Thymus (tissue), 11 donors: ENCODE measurements at regions not wholly inside any gene's neighbourhood (a gene's known extent, or its start where the extent isn't known, plus 50 kb on each side); places are given as distances from the start of the nearest gene placed in this dataset.

ENCODE experiments used
- DNase-seq, 9 donors: peaks; one replicate each; pipeline ENCODE4 v3.0.0-alpha.2; 2013; ENCODE audit warnings: low spot score in 9 of 9, low read depth in 6 of 9, missing footprints in 1 of 9
- H3K27ac ChIP-seq, 2 donors: one replicate each; pipeline ENCODE4 v1.5.1; 2013; ENCODE audit warnings: control low read depth in 1 of 2, low read depth in 1 of 2, low read length in 1 of 2, mild to moderate bottlenecking in 1 of 2, moderate library complexity in 1 of 2
- H3K27me3 ChIP-seq, 2 donors: one replicate each; pipeline ENCODE4 v1.5.1; 2013; ENCODE audit warnings: low read length in 1 of 2; ENCODE audit not compliant: control insufficient read depth in 2 of 2, insufficient read depth in 1 of 2
- H3K36me3 ChIP-seq, 2 donors: one replicate each; pipeline ENCODE4 v1.5.1; 2013; ENCODE audit warnings: low read length in 1 of 2, mild to moderate bottlenecking in 1 of 2, moderate library complexity in 1 of 2; ENCODE audit not compliant: control insufficient read depth in 2 of 2, insufficient read depth in 2 of 2
- H3K4me1 ChIP-seq, 2 donors: one replicate each; pipeline ENCODE4 v1.5.1; 2013; ENCODE audit warnings: low read length in 2 of 2; ENCODE audit not compliant: control insufficient read depth in 2 of 2, insufficient read depth in 2 of 2
- H3K4me3 ChIP-seq, 2 donors: one replicate each; pipeline ENCODE4 v1.5.1; 2013; ENCODE audit warnings: low read length in 2 of 2, control low read depth in 1 of 2, mild to moderate bottlenecking in 1 of 2
- H3K9me3 ChIP-seq, 2 donors: one replicate each; pipeline ENCODE4 v1.5.1; 2013; ENCODE audit warnings: low read length in 1 of 2, mild to moderate bottlenecking in 1 of 2; ENCODE audit not compliant: control insufficient read depth in 2 of 2, insufficient read depth in 1 of 2
- WGBS: extraction: QIAGEN DNeasy Blood & Tissue Kit; methylation state at CpG from one replicate; pipeline ENCODE4 v1.1.7; 2013; 5-methylcytosine and 5-hydroxymethylcytosine counted together
- donor health status: healthy.

GRCh38 chr9:82582693-82583092 lies 480.2 kb downstream of the RASEF start:
- H3K4me3 ChIP-seq, result no peak overlapping the region
- no peaks in the 10 kb centered on the region for H3K27me3 ChIP-seq
- DNase-seq, result peak in 1 of 9 donors; percentile 29
- no peak overlapping the region for H3K27ac ChIP-seq
- H3K4me1 ChIP-seq, result no peaks in the 10 kb centered on the region
- 27% methylated on average over 1 of the region's 1 CpG for WGBS
- no peaks in the 10 kb centered on the region for H3K9me3 ChIP-seq
- no peaks in the 10 kb centered on the region for H3K36me3 ChIP-seq

- Histone ChIP-seq H3K27ac (no peak overlapping the region), H3K27me3 (no peaks in the 10 kb centered on the region), H3K36me3 (no peaks in the 10 kb centered on the region), H3K4me3 (no peak overlapping the region), H3K9me3 (no peaks in the 10 kb centered on the region), H3K4me1 (no peaks in the 10 kb centered on the region)
- 92% methylated on average over 7 of the region's 7 CpGs for WGBS
- no peak for DNase-seq
These were observed 479.4 kb downstream of the RASEF start for GRCh38 chr9:82583524-82583923.

- Histone ChIP-seq H3K4me3 (no peak overlapping the region), H3K9me3 (no peaks in the 10 kb centered on the region), H3K36me3 (no peaks in the 10 kb centered on the region), H3K4me1 (no peaks in the 10 kb centered on the region), H3K27me3 (no peaks in the 10 kb centered on the region), H3K27ac (no peak overlapping the region)
- WGBS, result 94% methylated on average over 5 of the region's 5 CpGs
- DNase-seq, result no peak
These were observed 478.5 kb downstream of the RASEF start for GRCh38 chr9:82584349-82584863.

- DNase-seq, result no peak
- 97% methylated on average over 3 of the region's 3 CpGs for WGBS
- H3K4me3 ChIP-seq, result no peak overlapping the region
- H3K27me3 ChIP-seq, result no peaks in the 10 kb centered on the region
- H3K4me1 ChIP-seq, result no peaks in the 10 kb centered on the region
- H3K36me3 ChIP-seq, result no peaks in the 10 kb centered on the region
- H3K27ac ChIP-seq, result no peak overlapping the region
- H3K9me3 ChIP-seq, result no peaks in the 10 kb centered on the region
These were observed 476.0 kb downstream of the RASEF start for GRCh38 chr9:82586918-82587356.

GRCh38 chr9:82588301-82589180 lies 474.4 kb downstream of the RASEF start:
- H3K4me1 ChIP-seq, result peaks cover 0 to 2% of the 10 kb centered on the region in 2 donors
- H3K9me3 ChIP-seq, result no peaks in the 10 kb centered on the region
- H3K27ac ChIP-seq, result no peak overlapping the region
- 93% methylated on average over 6 of the region's 6 CpGs for WGBS
- no peaks in the 10 kb centered on the region for H3K36me3 ChIP-seq
- no peak overlapping the region for H3K4me3 ChIP-seq
- no peak for DNase-seq
- H3K27me3 ChIP-seq, result no peaks in the 10 kb centered on the region

GRCh38 chr9:82590845-82591244 lies 472.1 kb downstream of the RASEF start:
- DNase-seq, result no peak
- H3K4me3 ChIP-seq, result no peak overlapping the region
- no peaks in the 10 kb centered on the region for H3K9me3 ChIP-seq
- no peaks in the 10 kb centered on the region for H3K36me3 ChIP-seq
- no peak overlapping the region for H3K27ac ChIP-seq
- no peaks in the 10 kb centered on the region for H3K27me3 ChIP-seq
- WGBS, result 96% methylated on average over 3 of the region's 3 CpGs
- H3K4me1 ChIP-seq, result peaks cover 0 to 3% of the 10 kb centered on the region in 2 donors

GRCh38 chr9:82593501-82593900 lies 469.4 kb downstream of the RASEF start:
- no peaks in the 10 kb centered on the region for H3K27me3 ChIP-seq
- no peak overlapping the region for H3K4me3 ChIP-seq
- no peaks in the 10 kb centered on the region for H3K36me3 ChIP-seq
- peaks cover 0 to 3% of the 10 kb centered on the region in 2 donors for H3K4me1 ChIP-seq
- H3K27ac ChIP-seq, result no peak overlapping the region
- 8% methylated on average over 5 of the region's 5 CpGs for WGBS
- H3K9me3 ChIP-seq, result no peaks in the 10 kb centered on the region
- DNase-seq, result peak in 1 of 9 donors; percentile 19

- H3K4me3 ChIP-seq, result no peak overlapping the region
These were observed 465.4 kb downstream of the RASEF start for GRCh38 chr9:82597241-82598203.

More at GRCh38 chr9:82597241-82598203, 465.4 kb downstream of the RASEF start:
- no peaks in the 10 kb centered on the region for H3K36me3 ChIP-seq
- WGBS, result 97% methylated on average over 12 of the region's 12 CpGs
- no peaks in the 10 kb centered on the region for H3K9me3 ChIP-seq
- no peak overlapping the region for H3K27ac ChIP-seq
- H3K4me1 ChIP-seq, result peaks cover 0 to 3% of the 10 kb centered on the region in 2 donors
- no peak for DNase-seq
- H3K27me3 ChIP-seq, result no peaks in the 10 kb centered on the region
